ENCODE measurements at regions not wholly inside any gene's neighbourhood (a gene's known extent, or its start where the extent isn't known, plus 50 kb on each side); places are given as distances from the start of the nearest gene placed in this dataset.

GRCh38 chr5:120052916-120053828 is 410.9 kb upstream of the PRR16 start:
- TF ChIP-seq GATA2 (IDR thresholded peaks at IDR 0.05; ENCODE audit: low read depth, low read length): no peak
- no peak for TF ChIP-seq GATA3 (IDR thresholded peaks at IDR 0.05; ENCODE audit: low read depth, low read length)
